Mesothelial cell of epicardium (in vitro differentiated cells): ENCODE measurements at regions not wholly inside any gene's neighbourhood (a gene's known extent, or its start where the extent isn't known, plus 50 kb on each side); places are given as distances from the start of the nearest gene placed in this dataset.
A peak's percentile ranks its signal among the peaks of the same experiment; 100 is the strongest.

Experiments used
- DNase-seq, 2 experiments: peaks; one replicate each; pipeline ENCODE4 v3.0.0; 2021; ENCODE audit warnings: low spot score in 2 of 2; ENCODE audit not compliant: unreplicated experiment in 2 of 2
- H3K27ac Mint-ChIP-seq: 2 replicates; pipeline ENCODE4 v1.8.0; 2021; ENCODE audit warnings: mixed read lengths
- H3K27me3 Mint-ChIP-seq: 2 replicates; pipeline ENCODE4 v1.8.0; 2021; ENCODE audit warnings: low read depth, mixed read lengths
- H3K36me3 Mint-ChIP-seq: 2 replicates; pipeline ENCODE4 v1.8.0; 2021; ENCODE audit warnings: mixed read lengths
- H3K4me1 Mint-ChIP-seq: 2 replicates; pipeline ENCODE4 v1.8.0; 2021; ENCODE audit warnings: mixed read lengths
- H3K4me3 Mint-ChIP-seq: 2 replicates; pipeline ENCODE4 v1.8.0; 2021; ENCODE audit warnings: mild to moderate bottlenecking, moderate library complexity, mixed read lengths
- H3K9me3 Mint-ChIP-seq: 2 replicates; pipeline ENCODE4 v1.8.0; 2021; ENCODE audit warnings: mixed read lengths
- TF ChIP-seq, protein P1 (sequence below): fragments of 200-600 bp; sonication (generic); IDR thresholded peaks from one replicate; pipeline ENCODE4 v1.5.0; 2021; ENCODE audit warnings: antibody characterized with exemption; ENCODE audit not compliant: unreplicated experiment

DNA sequence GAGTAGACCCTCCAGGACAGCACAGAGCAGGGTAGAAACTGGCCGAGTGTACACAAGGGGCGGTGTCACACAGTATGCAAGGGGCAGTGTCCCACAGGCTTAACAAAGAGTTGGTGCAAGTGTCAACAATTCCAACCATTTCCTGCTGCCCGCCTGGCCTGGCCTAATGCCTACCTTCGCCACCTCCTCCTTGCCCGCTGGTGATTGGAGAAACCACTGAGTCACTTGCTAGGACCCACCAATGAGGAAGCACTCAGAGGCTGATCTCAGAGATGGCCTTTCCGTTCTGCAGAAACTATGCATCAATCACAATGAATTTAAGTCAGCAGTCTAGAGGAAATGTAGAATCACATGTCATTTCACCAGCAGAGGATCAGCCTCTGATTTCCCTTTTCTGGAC is 263.3 kb upstream of the PKDCC start:
- H3K36me3 Mint-ChIP-seq: no peaks in the 10 kb centered on the region
- no peak overlapping the region for H3K27ac Mint-ChIP-seq
- no peaks in the 10 kb centered on the region for H3K9me3 Mint-ChIP-seq
- DNase-seq: no peak
- TF ChIP-seq, protein P1, sequence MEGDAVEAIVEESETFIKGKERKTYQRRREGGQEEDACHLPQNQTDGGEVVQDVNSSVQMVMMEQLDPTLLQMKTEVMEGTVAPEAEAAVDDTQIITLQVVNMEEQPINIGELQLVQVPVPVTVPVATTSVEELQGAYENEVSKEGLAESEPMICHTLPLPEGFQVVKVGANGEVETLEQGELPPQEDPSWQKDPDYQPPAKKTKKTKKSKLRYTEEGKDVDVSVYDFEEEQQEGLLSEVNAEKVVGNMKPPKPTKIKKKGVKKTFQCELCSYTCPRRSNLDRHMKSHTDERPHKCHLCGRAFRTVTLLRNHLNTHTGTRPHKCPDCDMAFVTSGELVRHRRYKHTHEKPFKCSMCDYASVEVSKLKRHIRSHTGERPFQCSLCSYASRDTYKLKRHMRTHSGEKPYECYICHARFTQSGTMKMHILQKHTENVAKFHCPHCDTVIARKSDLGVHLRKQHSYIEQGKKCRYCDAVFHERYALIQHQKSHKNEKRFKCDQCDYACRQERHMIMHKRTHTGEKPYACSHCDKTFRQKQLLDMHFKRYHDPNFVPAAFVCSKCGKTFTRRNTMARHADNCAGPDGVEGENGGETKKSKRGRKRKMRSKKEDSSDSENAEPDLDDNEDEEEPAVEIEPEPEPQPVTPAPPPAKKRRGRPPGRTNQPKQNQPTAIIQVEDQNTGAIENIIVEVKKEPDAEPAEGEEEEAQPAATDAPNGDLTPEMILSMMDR: no peak
- H3K4me3 Mint-ChIP-seq: no peak overlapping the region
- H3K27me3 Mint-ChIP-seq: peaks cover 14% of the 10 kb centered on the region
- peaks cover 6% of the 10 kb centered on the region for H3K4me1 Mint-ChIP-seq

DNA sequence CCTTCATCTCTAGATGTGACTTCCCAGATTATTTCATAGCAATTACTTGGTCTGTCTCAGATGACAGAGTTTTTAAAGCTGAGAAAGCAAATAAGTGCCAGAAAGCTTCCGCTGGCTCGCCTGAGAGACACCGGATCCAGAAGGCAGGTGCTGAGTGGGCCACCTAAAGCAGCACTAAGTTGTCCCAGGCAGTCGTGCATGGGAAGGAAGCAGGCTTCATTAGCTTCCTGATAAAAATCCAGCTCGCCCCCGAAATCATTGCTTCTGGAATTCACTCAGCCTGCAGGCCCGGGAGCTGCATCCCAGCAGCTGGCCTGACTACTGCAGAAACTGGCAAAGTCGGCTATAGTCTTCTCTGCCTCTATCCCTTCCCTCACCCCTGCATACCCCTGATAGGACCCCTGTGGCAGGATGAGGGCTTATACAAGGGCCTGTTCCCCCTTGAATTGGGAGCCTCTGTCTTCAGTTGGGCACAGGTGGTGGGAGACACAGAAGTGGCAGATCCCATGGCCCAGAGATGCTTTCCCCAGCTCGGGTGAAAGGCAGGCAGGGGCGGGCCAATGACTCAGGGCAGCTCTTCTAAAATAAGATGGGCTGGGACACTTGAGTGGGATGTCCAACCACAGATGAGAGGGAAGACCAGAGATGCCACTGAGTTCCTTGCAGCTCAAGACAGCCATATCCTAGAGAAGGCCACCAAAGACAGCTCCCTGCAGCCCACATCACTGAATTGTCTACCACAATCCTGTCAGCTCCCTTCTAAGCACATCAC is 262.4 kb upstream of the PKDCC start:
- H3K36me3 Mint-ChIP-seq: no peaks in the 10 kb centered on the region
- no peaks in the 10 kb centered on the region for H3K9me3 Mint-ChIP-seq
- DNase-seq: no peak
- H3K4me3 Mint-ChIP-seq: no peak overlapping the region
- TF ChIP-seq, protein P1: no peak
- no peak overlapping the region for H3K27ac Mint-ChIP-seq
- peaks cover 4% of the 10 kb centered on the region for H3K4me1 Mint-ChIP-seq
- H3K27me3 Mint-ChIP-seq: peaks cover 17% of the 10 kb centered on the region

- TF ChIP-seq, protein P1: no peak
- Mint-ChIP-seq H3K27me3 (peaks cover 20% of the 10 kb centered on the region), H3K4me1 (no peaks in the 10 kb centered on the region), H3K36me3 (no peaks in the 10 kb centered on the region), H3K9me3 (no peaks in the 10 kb centered on the region), H3K4me3 (no peak overlapping the region), H3K27ac (no peak overlapping the region)
- DNase-seq: peak; percentile 28 to 54
Measured at GRCh38 chr2:41791523-41791922, 256.3 kb upstream of the PKDCC start.

DNA sequence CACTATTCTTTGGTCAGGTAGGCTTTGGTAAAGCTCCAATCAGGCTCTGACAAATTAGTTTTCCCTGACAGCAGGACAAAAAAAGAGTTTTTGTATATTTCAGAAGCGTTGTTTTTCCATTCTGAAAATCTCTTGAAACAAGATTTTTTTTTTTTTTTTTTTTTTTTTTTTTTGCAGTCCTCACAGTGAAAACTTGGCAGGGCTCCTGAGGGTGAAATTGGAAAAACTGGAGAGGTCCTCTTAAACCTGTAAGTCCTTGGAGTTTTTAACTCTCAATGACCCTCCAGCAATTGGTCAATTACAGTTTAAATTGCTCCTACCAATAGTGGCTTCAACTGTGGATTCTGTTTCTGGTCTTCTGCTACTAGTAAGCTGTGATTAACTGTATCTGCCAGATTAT is 244.5 kb upstream of the PKDCC start:
- Mint-ChIP-seq H3K27ac (no peak overlapping the region), H3K4me1 (no peaks in the 10 kb centered on the region), H3K36me3 (peaks cover 2% of the 10 kb centered on the region), H3K27me3 (peaks cover 2% of the 10 kb centered on the region), H3K4me3 (no peak overlapping the region), H3K9me3 (peaks cover 44% of the 10 kb centered on the region)
- no peak for DNase-seq
- TF ChIP-seq, protein P1: no peak

DNA sequence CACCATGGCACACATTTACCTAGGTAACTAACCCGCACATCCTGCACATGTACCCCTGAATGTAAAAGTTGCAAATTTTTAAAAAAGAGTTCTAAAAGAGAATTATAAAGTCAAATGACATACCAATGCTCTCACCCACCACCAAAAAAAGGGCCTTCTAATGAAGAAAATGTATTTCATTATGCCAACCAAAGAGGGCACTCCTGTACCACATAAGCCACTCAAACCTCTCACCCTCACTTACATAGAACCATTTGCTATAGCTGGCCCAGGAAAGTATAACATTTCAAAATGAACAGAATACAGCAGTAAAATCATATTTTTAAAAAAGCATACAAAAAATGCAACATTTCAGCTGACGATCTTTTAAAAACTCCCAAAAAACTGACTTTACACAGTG is 241.5 kb upstream of the PKDCC start:
- Mint-ChIP-seq H3K4me3 (no peak overlapping the region), H3K4me1 (no peaks in the 10 kb centered on the region), H3K27me3 (peaks cover 6% of the 10 kb centered on the region), H3K9me3 (peaks cover 32% of the 10 kb centered on the region), H3K36me3 (no peaks in the 10 kb centered on the region), H3K27ac (no peak overlapping the region)
- TF ChIP-seq, protein P1: no peak
- no peak for DNase-seq
